Kasumi-1 (cell line): ENCODE measurements at regions not wholly inside any gene's neighbourhood (a gene's known extent, or its start where the extent isn't known, plus 50 kb on each side); places are given as distances from the start of the nearest gene placed in this dataset.
"Not testable (repeated sequence)": the region's sequence is repeated elsewhere in the genome, so short reads cannot be mapped to it uniquely, and the experiment has no call there.

Source experiments
- DNase-seq, 2 experiments: peaks; one replicate each; lab custom pipeline; 2025; lab: John Stamatoyannopoulos, UW

DNA sequence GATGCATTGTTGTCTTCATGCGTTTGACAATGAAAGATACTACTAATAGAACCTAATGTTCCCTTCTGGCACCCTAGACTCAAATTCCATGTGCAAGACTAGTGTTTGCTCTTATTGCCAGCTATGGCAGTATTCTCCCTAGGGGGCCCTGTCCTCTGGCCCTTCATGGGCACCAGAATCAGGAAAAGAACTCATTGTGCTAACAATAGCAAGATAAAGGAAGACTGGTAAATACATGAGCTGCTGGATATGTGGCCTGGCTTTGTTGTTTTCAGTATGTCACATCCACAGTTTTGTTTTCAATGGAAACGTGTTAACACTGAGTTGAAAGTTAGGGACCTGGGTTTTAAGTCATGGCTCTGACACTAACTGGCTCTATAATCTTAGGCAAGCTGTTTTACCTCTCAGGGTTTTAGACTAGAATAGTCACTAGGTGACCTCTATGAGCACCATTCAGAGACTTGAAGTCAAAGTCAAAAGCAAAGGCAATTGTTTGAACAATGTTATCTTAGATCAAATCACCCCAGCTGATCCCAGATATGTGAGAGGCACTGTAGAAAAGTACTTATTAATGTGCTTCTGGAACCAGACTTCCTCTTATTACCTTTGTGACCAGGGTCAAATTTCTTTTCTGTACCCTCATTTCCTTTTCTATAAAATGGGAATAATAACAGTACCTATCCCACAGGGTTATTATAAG is 253.7 kb upstream of the DIAPH2 start:
- DNase-seq, result no peak

DNA sequence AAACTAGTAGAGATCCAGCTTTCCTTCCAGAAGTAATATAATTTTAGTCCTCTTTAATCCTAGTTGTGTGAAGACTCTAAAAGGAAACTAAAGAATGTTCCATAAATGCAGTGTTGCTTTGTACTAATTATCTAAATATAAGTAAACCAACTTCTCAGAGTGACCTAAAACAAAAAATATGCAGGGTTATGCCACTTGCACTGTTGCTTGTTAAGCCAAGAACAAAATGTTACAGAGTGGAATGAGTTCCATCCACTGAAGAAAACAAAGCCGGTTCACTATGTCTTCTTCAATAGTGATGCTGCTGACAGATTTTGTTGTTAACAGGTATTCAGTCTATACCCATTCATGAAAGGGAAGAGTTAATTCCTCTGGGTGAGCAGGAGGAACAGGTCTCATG is 252.0 kb upstream of the DIAPH2 start:
- no peak for DNase-seq

DNA sequence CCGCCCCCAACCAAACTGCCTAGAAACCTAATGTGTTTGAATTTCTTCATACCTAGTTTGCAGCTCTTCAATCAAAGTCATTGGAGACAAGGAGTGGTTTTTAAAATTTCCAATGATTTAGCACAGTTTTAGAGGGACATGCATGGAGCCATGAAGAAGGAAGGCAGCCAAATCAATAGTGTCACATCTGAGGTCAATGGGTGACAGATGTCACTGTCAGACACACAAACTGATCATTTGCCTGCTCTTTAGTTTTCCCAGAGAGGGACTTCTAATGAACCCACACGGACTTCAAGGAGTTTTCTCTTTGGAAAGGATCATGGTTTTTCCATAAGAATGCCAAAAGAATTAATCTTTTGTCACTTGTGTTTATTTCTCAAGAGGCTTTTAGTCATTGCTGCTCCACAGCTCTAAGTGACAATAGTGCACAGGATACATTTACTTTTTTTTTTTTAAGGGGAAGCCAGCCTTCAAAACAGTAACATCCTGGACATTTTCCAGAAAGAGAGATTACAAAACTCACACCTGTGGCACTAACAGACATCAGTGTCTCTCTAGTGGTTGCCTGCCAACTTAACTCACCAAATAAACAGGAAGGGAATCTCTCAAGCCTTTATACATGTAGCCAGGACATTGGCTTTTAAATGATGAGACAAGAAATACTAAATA is 251.1 kb upstream of the DIAPH2 start:
- DNase-seq, result no peak

DNA sequence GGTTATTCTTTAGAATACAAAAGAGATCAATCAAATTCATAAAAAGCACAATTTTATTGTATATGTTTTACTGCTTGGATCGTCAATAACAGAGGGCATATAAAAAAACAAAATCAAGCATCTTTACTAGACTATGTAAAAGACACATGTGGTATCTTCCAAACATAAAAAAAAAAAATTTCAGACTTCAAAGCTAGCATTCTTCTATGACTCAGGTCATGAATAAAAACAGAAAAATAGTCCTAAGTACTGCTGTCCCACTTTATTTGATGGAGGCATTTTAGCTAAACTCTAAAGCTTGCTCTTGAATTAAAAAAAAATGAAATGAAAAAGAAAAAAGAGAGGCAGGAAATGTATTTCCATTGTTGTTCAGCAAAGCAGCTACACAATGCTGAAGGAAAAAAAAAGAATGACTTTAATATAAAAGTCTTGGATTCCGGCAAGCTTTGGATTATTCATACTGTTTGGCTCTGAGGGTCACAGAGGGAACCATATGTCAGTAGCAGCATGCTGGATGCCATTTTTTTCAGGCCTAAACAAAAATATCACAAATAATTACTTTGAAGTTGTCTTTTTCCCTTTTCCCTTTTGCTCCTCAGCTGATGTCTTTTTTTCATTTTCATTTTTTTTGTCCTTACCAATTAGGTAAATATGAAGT is 249.1 kb upstream of the DIAPH2 start:
- DNase-seq, result no peak

DNA sequence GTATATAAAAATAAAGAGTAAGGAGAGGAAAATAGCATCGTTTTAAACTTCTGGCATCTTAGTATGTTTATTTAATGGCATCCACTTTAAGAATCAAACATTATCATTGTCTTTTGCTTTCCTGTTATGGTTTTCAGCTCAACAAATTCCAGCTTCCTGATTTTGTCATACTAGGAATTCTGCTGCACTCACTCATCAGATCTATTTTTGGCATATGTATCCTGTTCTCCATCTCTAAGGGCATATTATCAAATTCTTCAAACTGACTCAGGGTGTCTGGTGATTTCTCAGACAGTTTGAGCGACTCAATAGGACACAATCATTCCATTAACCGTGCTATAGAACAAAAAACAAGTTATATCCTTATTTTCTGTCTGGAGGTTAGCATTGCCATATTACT is 248.5 kb upstream of the DIAPH2 start:
- no peak for DNase-seq

DNA sequence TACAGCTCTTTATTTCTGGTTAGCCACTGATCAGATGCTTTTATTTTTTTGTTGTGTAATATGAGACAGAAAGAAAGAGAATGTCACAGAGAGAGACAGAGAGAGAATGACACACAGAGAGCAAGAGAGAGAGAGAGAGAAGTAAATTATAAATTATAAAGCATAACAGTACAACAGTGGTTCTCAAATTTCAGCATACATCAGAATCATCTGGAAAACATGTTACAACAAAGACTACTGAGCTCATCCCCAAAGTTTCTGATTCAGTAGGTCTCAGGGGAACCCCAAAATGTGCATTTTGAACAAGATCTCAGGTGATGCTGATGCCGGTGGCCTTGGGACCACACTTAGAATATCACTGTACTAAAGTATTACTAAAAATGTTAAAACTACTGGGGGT is 245.8 kb upstream of the DIAPH2 start:
- DNase-seq, result no peak

DNA sequence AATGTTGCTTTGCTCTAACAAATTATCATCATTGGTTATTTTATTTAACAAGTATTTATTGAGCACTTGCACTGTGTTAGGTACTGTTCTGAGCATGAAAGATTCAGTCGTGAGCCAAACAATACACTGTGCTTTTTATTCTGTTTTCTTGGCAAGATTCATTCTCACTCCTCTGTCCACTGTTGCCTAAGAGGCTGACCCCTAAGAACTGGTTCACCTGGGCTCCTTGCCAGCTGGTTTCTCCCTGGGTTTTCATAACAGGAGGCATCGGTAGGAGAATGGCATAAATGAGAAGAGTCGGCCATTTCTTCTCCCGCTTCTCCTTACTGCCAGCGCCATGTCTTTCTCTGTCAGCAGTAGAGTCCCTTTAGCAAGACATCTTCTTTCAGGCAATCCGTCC is 243.7 kb upstream of the DIAPH2 start:
- DNase-seq, result no peak

DNA sequence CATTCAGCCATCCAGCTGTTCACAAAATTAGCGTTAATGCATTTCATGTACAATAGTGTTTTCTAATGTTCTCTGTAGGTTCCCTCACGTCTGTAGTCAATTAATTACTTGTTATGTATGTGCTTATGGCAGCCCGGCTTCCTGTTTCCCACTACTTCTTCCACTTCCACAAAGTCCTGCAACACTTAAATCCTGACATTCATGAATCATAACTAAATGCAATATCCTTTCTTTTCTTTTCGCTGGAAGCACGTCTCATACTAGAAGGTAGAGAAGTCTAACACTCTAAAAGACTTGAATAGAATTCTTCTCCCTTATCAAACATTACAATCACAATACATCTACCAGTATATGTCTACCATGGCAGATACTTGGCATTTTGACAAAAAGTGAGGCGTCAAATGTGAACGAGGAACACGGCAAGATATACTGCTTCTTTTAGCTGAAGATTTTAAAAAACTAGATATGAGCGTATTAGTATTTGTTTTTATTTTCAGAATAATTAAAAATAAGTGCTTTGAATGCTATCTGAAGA is 239.0 kb upstream of the DIAPH2 start:
- DNase-seq, result no peak

DNA sequence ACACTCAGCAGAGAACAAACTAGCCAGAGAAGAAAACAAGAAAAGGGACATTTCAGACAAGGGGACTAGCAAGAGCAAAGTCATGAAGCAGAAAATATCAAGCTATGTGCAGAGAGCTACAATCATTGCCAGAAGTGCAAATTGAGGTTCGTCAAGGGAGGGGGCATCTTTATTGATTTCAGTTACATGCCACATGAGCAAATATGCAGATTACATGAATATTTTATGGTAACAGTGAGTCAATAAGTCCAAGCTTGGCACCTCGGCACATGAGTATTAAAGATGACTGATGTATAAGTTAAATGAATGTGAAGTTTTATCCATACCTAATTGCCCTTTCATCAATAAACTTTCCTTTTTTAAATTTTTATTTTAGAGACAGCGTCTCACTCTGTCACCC is 238.1 kb upstream of the DIAPH2 start:
- DNase-seq, result no peak

DNA sequence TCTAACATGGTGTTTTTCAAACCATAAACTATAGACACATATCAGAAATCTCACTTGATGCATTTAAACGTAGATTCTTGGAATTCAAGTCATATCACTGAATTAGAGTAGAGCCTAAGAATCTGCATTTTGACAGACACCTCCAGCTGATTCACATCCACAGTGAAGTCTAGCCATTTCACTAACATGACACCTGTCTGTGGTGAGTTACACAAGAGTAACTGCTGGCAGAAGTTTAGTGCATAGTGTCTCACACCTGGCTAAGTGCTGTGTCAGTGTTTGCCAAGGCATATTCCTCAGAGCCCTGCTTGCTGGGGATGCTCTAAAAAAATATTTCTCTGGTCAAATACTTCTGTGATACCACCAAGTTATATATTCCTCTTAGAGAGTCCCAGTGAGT is 237.5 kb upstream of the DIAPH2 start:
- DNase-seq, result no peak

DNA sequence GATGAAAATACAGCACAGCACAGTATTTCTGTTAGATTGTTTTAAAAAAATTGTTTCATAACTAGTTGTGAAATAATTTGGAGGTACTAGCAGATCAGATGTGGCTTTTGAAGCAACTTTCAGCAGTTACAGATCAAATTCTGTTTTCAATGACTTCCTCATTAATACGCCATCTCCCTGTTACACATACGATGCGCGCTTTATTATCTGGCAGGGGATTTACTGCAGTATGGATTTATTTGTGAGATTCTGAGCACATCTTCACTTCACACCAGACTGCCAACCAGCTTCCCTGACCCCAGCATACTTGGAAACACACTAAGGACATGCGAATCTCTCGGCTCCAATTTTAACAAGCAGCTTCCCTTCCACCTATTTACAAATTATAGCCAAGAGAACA is 235.5 kb upstream of the DIAPH2 start:
- DNase-seq, result no peak

DNA sequence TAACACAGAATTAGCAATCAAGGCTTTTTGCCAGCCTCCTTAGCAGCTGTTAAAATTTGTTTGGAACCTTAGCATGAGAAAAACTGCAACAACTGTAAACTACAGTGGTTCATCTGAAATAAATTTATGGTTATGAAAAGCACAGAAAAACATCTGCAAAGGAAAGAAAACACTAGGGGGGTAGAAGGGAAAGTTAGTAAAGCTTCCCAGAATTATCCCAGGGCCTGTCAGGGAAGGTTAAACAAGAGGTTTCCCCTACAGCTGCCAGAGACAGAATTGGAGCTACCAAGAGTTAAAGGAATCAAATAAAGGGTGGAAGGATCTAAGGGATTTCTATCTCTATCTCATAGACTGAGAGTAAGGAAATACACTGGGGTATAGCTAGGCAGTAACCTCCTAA is 234.7 kb upstream of the DIAPH2 start:
- no peak for DNase-seq

DNA sequence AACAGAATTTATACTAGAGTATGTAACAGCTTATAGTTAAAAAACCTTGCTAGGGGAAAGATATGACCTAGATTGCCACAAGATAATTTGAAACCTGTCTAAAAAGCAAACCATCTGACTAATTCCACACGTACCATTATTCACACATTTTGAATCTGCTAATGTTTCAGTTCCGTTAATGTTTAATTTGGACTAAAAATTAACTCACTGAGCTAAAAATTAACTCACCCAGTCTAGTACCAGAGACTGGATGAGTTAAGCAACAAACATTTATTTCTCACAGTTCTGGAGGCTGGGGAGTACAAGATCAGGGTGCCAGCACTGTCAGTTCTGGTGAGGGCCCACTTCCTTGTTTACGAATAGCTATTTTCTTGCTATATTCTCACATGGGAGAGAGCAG is 231.5 kb upstream of the DIAPH2 start:
- DNase-seq, result no peak

DNA sequence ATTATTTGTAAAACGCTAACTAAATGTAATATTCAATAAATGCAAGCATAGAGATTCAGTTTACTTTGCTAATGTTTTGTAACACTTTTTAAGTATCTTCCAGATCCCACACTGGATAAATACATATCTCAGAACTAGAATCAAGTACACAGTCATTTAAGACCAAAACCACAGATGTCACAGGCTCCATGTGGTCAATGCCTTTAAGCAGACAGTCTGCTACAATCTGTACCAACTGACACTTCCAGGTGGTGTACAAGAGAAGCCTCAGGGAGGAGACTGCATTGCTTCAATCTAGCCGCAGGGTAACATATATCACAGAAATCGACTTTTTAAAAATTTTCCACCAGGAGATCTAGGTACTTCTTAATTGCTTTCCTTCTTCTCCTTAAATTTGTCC is 229.6 kb upstream of the DIAPH2 start:
- no peak for DNase-seq

DNA sequence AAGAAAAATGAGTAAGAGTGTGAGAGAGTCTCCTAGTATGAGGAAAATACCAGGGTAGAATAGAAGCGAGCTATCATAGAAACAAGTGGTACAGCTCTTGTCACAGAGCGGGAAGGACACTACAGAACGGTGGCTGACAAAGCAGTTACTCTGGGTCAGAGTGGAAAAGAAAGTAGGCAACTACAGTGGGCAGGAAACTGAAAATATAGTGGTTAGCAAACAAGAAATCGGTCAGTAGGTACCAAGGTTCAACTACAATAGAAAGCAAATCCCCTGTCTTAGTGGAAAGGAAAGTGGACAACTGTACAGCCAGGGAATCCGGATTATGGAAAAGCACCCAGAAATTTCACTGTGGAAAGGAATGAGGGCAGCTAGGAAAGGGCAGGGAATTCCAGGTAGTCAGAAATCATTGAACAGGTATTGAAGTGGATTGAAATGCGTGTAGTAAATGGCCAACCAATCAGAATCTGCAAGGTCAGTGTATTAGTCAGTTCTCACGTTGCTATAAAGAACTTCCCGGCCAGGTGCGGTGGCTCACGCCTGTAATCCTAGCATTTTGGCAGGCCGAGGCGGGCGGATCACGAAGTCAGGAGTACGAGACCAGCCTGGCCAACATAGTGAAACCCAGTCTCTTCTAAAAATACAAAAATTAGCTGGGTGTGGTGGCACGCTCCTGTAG is 219.6 kb upstream of the DIAPH2 start:
- no peak for DNase-seq

DNA sequence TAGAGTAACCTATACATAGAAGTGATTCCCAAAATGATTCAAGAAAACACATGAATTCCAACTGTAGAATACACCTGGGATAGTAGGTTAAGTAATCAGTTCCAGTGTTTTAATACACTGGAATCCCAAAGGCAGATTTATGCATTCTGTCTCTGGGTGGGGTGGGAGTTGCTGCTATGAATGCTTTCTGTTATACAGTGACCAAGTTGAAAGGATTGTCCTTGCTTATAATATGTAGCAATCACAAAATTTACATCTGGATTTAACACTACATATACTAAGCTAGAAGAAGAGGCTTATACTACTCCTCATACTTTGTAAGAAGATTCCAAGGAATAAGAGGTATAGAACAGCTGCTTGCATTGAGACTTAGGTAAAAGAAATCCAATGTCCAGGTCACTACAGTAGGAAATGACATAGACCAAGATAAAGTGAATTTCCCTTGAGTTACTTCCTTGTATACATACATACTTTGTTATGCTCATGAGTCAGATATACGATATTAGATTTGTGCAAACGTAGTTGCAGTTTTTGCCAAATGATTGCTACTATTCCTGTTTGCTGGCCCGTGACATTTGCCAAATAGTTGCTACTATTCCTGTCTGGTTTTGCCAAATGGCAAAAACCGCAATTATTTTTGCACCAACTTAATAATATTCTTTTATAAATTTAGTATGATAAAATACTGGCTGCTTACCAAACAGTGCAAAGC is 210.5 kb upstream of the DIAPH2 start:
- no peak for DNase-seq

DNA sequence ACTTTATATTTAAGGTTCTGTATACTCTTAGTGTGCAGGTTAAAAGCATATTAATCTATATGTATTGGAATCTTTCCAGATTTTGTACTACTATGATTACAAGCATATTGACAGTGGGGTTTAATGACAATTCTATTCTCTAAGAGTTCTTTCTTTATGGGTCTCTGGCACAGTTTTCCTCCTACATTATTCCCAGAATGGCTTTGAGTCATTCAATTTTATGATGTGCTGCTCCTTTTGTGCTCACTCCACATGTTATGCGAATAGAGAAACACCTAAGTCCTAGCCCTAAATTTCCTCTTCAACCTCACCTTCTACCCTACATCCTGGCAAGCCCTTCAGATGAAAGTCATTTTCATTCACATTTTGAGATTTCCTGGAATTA is 209.9 kb upstream of the DIAPH2 start:
- DNase-seq, result no peak

DNA sequence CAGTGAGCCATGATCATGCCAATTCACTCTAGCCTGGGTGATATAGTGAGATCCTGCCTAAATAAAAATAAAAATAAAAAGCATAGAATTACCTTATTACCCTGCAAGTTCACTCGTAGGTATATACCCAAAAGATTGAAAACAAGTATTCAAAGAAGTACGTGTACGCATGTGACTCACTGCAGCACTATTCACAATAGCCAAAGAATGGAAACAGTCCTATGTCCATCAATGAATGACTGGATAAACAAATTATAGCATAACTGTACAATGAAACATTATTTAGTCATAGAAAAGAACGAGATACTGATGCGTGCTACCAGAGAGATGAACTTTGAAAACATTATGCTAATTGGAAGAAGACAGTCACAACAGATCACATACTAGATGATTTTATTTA is 204.6 kb upstream of the DIAPH2 start:
- DNase-seq, result no peak

DNA sequence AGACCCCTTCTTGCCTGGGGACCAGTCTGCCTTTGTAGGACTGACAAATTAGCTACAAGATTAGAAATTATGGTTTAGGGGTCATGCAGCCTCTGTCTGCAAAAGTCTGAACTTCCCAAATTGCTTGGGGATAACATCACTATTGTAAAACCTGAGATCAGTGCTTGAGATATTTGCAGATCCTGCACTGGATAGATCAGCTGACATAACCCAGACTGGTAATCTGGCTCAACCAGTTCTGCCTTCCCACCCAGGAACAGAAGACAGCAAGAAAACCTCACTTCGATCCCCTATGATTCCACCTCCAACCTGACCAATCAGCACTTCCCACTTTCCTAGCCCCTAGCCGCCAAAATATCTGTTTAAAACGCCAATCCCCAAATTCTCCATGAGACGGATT is 202.8 kb upstream of the DIAPH2 start:
- DNase-seq, result no peak

DNA sequence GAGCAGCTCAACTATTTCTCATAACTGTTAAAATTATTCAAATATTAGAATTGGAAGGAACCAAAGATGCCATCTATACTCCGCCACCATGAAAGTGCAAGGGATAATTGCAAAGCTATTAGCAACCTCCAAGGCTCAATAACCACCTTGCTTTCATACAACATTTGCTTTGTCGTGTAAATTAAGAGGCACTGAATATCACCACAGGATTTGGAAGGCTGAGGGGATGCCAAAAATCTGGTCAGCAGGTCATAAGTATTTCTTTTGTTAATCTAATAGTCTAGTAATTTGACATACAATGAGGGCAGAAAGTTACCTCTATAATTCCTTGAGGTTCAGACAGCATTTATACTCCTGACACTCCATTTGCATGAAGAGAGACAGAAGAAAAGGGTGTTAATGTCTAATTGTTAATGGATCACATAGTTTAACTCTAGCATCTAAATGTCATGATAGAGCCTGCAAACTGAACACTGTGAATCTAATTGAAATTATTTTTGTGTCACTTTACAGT is 200.9 kb upstream of the DIAPH2 start:
- no peak for DNase-seq

DNA sequence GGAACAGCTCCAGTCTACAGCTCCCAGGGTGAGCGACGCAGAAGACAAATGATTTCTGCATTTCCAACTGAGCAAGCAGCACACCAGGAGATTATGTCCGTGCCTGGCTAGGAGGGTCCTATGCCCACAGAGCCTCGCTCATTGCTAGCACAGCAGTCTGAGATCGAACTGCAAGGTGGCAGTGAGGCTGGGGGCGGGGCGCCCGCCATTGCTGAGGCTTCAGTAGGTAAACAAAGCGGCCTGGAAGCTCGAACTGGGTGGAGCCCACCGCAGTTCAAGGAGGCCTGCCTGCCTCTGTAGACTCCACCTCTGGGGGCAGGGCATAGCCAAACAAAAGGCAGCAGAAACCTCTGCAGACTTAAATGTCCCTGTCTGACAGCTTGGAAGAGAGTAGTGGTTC is 198.0 kb upstream of the DIAPH2 start:
- DNase-seq, result not testable (repeated sequence)

DNA sequence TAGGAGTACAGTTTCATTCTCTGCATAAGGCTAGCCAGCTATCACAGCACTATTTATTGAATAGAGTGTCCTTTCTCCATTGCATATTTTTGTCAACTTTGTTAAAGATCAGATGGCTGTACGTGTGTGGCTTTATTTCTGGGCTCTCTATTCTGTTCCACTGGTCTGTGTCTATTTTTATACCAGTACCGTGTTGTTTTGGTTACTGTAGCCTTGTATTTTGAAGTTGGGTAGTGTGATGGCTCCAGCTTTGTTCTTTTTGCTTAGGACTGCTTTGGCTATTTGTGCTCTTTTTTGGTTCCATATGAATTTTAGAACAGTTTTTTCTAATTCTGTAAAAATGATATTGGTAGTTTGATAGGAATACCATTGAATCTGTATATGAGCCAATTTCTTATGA is 182.1 kb upstream of the DIAPH2 start:
- no peak for DNase-seq
